ENCODE measurements at regions not wholly inside any gene's neighbourhood (a gene's known extent, or its start where the extent isn't known, plus 50 kb on each side); places are given as distances from the start of the nearest gene placed in this dataset.

DNA sequence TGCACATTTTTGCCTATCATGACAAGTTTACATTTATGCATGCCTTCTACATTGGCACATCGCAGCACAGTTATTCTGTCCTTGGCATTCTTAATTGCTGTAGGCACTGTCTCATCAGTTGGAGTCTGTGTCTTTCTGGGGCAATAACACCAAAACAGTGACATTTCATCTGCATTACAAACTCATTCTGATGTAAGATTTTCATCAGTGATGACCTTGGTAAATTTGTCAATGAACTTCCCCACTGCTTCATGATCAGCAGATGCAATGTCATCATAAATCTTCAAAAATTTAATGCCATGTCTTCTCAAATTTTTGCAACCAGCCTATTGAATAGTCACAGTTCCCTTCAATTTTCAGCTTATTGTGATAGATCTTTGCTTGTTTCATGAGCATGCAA is 85.5 kb downstream of the CAPZA3 start:
- TF ChIP-seq POLR2A (IDR thresholded peaks at IDR 0.05) (no peak), CTCF (IDR thresholded peaks at IDR 0.05) (no peak)
